ENCODE measurements at regions not wholly inside any gene's neighbourhood (a gene's known extent, or its start where the extent isn't known, plus 50 kb on each side); places are given as distances from the start of the nearest gene placed in this dataset.

DNA sequence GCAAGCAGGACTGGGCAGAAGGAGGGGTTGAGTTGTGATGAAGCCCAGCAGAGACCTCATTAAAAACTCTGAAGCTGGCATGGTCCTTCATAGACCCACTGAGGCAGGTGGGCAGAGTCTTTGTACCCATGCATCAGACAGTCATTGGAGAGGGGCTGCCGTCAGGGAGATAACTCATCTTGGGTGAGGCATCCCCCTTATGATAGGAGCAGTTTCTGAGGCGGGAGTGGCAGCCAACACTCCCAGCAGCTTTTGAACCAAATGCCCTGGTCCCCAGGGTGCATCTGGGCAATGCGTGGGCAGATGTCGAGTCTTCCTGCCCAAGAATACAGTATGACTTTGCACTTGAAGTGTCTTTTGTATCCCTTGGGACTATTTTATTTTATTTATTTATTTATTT lies 68.1 kb downstream of the HTR5A start:
- Histone ChIP-seq H3K27ac (replicated peaks) (no peak overlapping the region), H3K4me3 (replicated peaks; ENCODE audit: insufficient read depth, low read length) (no peak overlapping the region), H3K27me3 (ENCODE audit: insufficient read depth, poor library complexity, severe bottlenecking) (peaks cover 2% of the 10 kb centered on the region)
- no peak for DNase-seq (ENCODE audit: low read depth in 1 of 2, low spot score in 1 of 2)
- TF ChIP-seq GABPA (IDR thresholded peaks at IDR 0.05; ENCODE audit: low read depth) (no peak), POLR2AphosphoS5 (IDR thresholded peaks at IDR 0.05; ENCODE audit: low read depth) (no peak), CTCF (IDR thresholded peaks at IDR 0.05; ENCODE audit: insufficient read depth, low read length) (no peak)

- H3K27me3 ChIP-seq (ENCODE audit: insufficient read depth, poor library complexity, severe bottlenecking): peaks cover 2% of the 10 kb centered on the region
- H3K27ac ChIP-seq (replicated peaks): no peak overlapping the region
- H3K4me3 ChIP-seq (replicated peaks; ENCODE audit: insufficient read depth, low read length): no peak overlapping the region
- no peak for DNase-seq (ENCODE audit: low read depth in 1 of 2, low spot score in 1 of 2)
- TF ChIP-seq GABPA (IDR thresholded peaks at IDR 0.05; ENCODE audit: low read depth) (no peak), POLR2AphosphoS5 (IDR thresholded peaks at IDR 0.05; ENCODE audit: low read depth) (no peak), REST (IDR thresholded peaks at IDR 0.05; ENCODE audit: insufficient replicate concordance, low read depth) (no peak), CTCF (IDR thresholded peaks at IDR 0.05; ENCODE audit: insufficient read depth, low read length) (no peak), SPI1 (IDR thresholded peaks at IDR 0.05; ENCODE audit: borderline replicate concordance, low read depth) (no peak)
Measured at GRCh38 chr7:155141562-155141961, 71.4 kb downstream of the HTR5A start.

DNA sequence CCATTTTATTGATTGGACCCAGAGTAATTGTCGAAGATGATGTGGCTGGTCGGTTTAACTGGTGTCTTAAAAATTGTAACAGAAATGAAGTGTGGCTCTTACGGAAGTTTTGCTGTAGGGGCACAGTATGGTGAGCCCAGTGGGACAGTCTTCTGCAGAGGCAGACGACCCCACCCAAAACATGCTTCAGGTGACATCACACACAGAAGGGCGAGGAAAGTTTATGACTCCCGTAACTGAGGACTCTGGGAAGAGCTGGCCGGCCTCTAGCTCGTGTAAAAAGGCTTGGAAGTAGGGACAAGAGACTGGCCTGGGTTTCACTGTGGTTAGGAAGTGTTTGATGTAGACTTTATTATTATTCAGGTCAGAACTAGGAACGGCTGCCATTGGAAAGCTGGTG lies 73.3 kb downstream of the HTR5A start:
- H3K27me3 ChIP-seq (ENCODE audit: insufficient read depth, poor library complexity, severe bottlenecking): peaks cover 2% of the 10 kb centered on the region
- no peak for DNase-seq (ENCODE audit: low read depth in 1 of 2, low spot score in 1 of 2)
- H3K27ac ChIP-seq (replicated peaks): no peak overlapping the region
- no peak overlapping the region for H3K4me3 ChIP-seq (replicated peaks; ENCODE audit: insufficient read depth, low read length)
- no peak for TF ChIP-seq POLR2AphosphoS5 (IDR thresholded peaks at IDR 0.05; ENCODE audit: low read depth)
- TF ChIP-seq CTCF (IDR thresholded peaks at IDR 0.05; ENCODE audit: insufficient read depth, low read length): no peak
- TF ChIP-seq REST (IDR thresholded peaks at IDR 0.05; ENCODE audit: insufficient replicate concordance, low read depth): no peak
- TF ChIP-seq SPI1 (IDR thresholded peaks at IDR 0.05; ENCODE audit: borderline replicate concordance, low read depth): no peak
- no peak for TF ChIP-seq GABPA (IDR thresholded peaks at IDR 0.05; ENCODE audit: low read depth)

DNA sequence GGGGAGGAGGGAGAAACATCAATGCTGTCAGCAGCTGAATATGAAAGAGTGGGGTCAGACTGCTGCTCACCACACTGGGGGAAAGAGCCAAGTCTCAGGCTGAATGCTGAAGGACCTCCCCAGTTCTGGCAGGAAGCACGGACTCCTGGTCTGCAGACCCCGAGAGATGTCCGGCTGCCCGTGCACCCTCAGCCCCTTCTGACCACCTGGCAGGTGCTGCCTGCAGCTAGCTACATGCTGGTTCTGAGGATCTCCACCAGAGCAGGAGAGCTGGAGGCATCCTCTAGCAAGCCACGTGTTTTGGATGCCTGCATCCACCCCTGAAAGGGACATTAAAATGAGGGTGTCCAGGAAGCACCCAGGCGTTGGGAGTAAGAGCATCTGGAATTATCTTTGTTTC lies 74.2 kb downstream of the HTR5A start:
- Histone ChIP-seq H3K27ac (replicated peaks) (no peak overlapping the region), H3K4me3 (replicated peaks; ENCODE audit: insufficient read depth, low read length) (no peak overlapping the region), H3K27me3 (ENCODE audit: insufficient read depth, poor library complexity, severe bottlenecking) (peaks cover 2% of the 10 kb centered on the region)
- no peak for TF ChIP-seq SPI1 (IDR thresholded peaks at IDR 0.05; ENCODE audit: borderline replicate concordance, low read depth)
- TF ChIP-seq REST (IDR thresholded peaks at IDR 0.05; ENCODE audit: insufficient replicate concordance, low read depth): no peak
- no peak for TF ChIP-seq CTCF (IDR thresholded peaks at IDR 0.05; ENCODE audit: insufficient read depth, low read length)
- TF ChIP-seq GABPA (IDR thresholded peaks at IDR 0.05; ENCODE audit: low read depth): no peak
- no peak for TF ChIP-seq POLR2AphosphoS5 (IDR thresholded peaks at IDR 0.05; ENCODE audit: low read depth)
- DNase-seq (ENCODE audit: low read depth in 1 of 2, low spot score in 1 of 2): no peak

All from HL-60 (cell line).